ENCODE measurements at regions not wholly inside any gene's neighbourhood (a gene's known extent, or its start where the extent isn't known, plus 50 kb on each side); places are given as distances from the start of the nearest gene placed in this dataset.

DNA sequence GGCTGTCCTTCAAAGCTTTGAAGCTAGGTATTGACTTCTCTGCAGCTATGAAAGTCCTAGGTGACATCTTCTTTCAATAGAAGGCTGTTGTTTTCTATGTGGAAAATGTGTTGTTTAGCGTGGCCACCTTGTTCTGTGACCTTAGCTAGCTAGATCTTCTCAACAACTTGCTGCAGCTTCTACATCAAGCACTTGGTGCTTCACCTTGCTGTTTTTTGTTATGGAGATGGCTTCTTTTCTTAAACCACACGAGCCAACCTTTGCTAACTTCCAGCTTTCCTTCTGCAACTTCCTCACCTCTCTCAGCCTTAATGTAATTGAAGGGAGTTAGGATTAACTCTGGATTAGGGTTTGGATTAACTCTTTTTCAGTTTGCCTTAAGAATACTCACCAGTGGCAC, 128.6 kb upstream of the MMS22L start:
- no peak overlapping the region for H3K4me3 ChIP-seq (ENCODE audit: low read length in 2 of 2)
- no peaks in the 10 kb centered on the region for H3K9me3 ChIP-seq (ENCODE audit: control insufficient read depth in 2 of 2, low read length in 2 of 2)

DNA sequence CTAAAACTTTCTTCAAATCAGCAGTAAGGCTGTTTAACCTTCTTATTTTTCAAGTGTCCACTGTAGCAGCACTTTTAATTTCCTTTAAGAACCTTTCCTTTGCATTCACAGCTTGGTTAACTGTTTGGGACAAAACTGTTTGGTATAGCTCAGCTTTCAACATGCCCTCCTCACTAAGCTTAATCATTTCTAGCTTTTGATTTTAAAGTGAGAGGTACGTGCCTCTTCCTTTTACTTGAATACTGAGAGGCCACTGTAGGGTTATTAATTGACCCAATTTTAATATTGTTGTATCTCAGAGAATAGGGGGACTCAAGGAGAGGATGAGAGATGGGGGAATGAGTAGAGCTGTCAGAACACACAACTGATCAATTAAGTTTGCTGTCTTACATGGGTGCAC, 129.5 kb upstream of the MMS22L start:
- Histone ChIP-seq H3K9ac (ENCODE audit: low read depth in 1 of 2, low read length in 2 of 2) (no peak overlapping the region), H3K4me3 (ENCODE audit: low read length in 2 of 2) (no peak overlapping the region), H3K36me3 (ENCODE audit: control insufficient read depth in 2 of 2, insufficient read depth in 2 of 2, low read length in 2 of 2) (no peaks in the 10 kb centered on the region), H3K27me3 (ENCODE audit: control insufficient read depth in 2 of 2, insufficient read depth in 2 of 2, low read length in 2 of 2) (no peaks in the 10 kb centered on the region), H3K9me3 (ENCODE audit: control insufficient read depth in 2 of 2, low read length in 2 of 2) (no peaks in the 10 kb centered on the region), H3K27ac (ENCODE audit: low read depth in 2 of 2, low read length in 2 of 2) (no peak overlapping the region), H3K4me1 (ENCODE audit: control insufficient read depth in 2 of 2, insufficient read depth in 2 of 2, low read length in 2 of 2) (no peaks in the 10 kb centered on the region)

More for the DNA sequence above, 128.6 kb upstream of the MMS22L start:
- H3K36me3 ChIP-seq (ENCODE audit: control insufficient read depth in 2 of 2, insufficient read depth in 2 of 2, low read length in 2 of 2) = no peaks in the 10 kb centered on the region
- no peaks in the 10 kb centered on the region for H3K4me1 ChIP-seq (ENCODE audit: control insufficient read depth in 2 of 2, insufficient read depth in 2 of 2, low read length in 2 of 2)
- H3K27me3 ChIP-seq (ENCODE audit: control insufficient read depth in 2 of 2, insufficient read depth in 2 of 2, low read length in 2 of 2) = no peaks in the 10 kb centered on the region
- H3K27ac ChIP-seq (ENCODE audit: low read depth in 2 of 2, low read length in 2 of 2) = no peak overlapping the region
- H3K9ac ChIP-seq (ENCODE audit: low read depth in 1 of 2, low read length in 2 of 2) = no peak overlapping the region

DNA sequence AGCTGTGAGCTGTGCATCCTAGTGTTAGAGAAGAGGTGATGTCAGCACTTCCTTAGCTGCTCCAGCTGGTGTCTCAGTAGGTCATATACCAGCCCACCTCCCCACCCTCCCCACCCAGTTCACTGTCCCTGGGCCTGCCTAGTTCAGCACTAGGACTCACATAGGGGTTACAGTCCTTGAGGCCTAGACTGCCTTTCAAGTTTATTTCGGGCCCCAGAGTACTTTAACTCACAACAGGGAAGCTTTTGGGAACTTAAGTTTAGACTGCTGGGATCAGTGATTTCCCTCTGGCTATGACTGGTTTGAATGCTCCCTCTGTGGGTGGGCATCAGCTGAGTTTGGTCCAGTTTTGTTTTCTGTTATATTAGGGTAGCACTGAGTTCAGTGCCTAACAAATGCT, 139.2 kb upstream of the MMS22L start:
- Histone ChIP-seq H3K9ac (ENCODE audit: low read depth in 1 of 2, low read length in 2 of 2) (no peak overlapping the region), H3K36me3 (ENCODE audit: control insufficient read depth in 2 of 2, insufficient read depth in 2 of 2, low read length in 2 of 2) (no peaks in the 10 kb centered on the region), H3K27me3 (ENCODE audit: control insufficient read depth in 2 of 2, insufficient read depth in 2 of 2, low read length in 2 of 2) (no peaks in the 10 kb centered on the region), H3K4me1 (ENCODE audit: control insufficient read depth in 2 of 2, insufficient read depth in 2 of 2, low read length in 2 of 2) (no peaks in the 10 kb centered on the region), H3K9me3 (ENCODE audit: control insufficient read depth in 2 of 2, low read length in 2 of 2) (no peaks in the 10 kb centered on the region), H3K4me3 (ENCODE audit: low read length in 2 of 2) (no peak overlapping the region), H3K27ac (ENCODE audit: low read depth in 2 of 2, low read length in 2 of 2) (no peak overlapping the region)

DNA sequence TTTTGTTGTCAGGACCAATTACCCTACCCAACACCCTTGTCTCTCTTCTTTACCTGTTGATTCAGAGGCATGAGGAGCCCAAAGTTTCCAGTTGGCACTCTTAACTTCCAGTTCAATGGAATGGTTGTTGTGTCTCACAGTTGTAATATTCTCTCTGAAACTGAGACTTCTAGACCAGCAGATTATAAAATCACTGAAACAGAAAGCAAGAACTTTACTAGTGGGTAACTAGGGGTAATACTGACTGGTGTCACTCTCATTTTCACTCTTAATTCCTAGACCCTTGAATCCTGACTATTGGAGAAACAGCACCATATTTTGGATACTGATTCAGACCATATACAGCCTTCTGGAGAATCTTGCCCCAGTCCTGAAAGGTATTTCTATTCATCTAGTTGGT, 140.2 kb upstream of the MMS22L start:
- no peaks in the 10 kb centered on the region for H3K9me3 ChIP-seq (ENCODE audit: control insufficient read depth in 2 of 2, low read length in 2 of 2)
- H3K36me3 ChIP-seq (ENCODE audit: control insufficient read depth in 2 of 2, insufficient read depth in 2 of 2, low read length in 2 of 2) = no peaks in the 10 kb centered on the region
- H3K9ac ChIP-seq (ENCODE audit: low read depth in 1 of 2, low read length in 2 of 2) = no peak overlapping the region
- H3K4me3 ChIP-seq (ENCODE audit: low read length in 2 of 2) = no peak overlapping the region
- H3K27me3 ChIP-seq (ENCODE audit: control insufficient read depth in 2 of 2, insufficient read depth in 2 of 2, low read length in 2 of 2) = no peaks in the 10 kb centered on the region
- H3K27ac ChIP-seq (ENCODE audit: low read depth in 2 of 2, low read length in 2 of 2) = no peak overlapping the region
- H3K4me1 ChIP-seq (ENCODE audit: control insufficient read depth in 2 of 2, insufficient read depth in 2 of 2, low read length in 2 of 2) = no peaks in the 10 kb centered on the region

DNA sequence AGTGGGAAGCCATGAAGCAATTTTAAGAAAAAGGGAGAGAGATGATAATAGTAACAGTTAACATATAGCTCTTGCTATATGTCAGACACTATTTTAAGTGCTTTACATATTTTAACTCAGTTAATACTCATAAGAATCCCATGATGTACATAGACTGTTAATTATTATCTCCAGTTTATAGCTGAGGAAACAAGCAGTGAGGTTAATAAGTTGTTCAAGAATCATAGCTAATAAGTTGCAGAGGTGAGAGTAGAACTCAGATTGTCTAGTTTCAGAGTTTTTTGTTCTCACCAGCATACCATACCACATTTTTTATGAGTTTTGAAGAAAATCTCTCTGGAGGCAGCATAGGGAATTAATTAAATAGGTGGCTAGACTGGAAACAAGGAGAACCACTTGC, 144.6 kb upstream of the MMS22L start:
- H3K4me3 ChIP-seq (ENCODE audit: low read length in 2 of 2) = no peak overlapping the region
- H3K4me1 ChIP-seq (ENCODE audit: control insufficient read depth in 2 of 2, insufficient read depth in 2 of 2, low read length in 2 of 2) = no peaks in the 10 kb centered on the region
- no peak overlapping the region for H3K27ac ChIP-seq (ENCODE audit: low read depth in 2 of 2, low read length in 2 of 2)
- H3K27me3 ChIP-seq (ENCODE audit: control insufficient read depth in 2 of 2, insufficient read depth in 2 of 2, low read length in 2 of 2) = no peaks in the 10 kb centered on the region
- no peaks in the 10 kb centered on the region for H3K36me3 ChIP-seq (ENCODE audit: control insufficient read depth in 2 of 2, insufficient read depth in 2 of 2, low read length in 2 of 2)
- no peak overlapping the region for H3K9ac ChIP-seq (ENCODE audit: low read depth in 1 of 2, low read length in 2 of 2)
- H3K9me3 ChIP-seq (ENCODE audit: control insufficient read depth in 2 of 2, low read length in 2 of 2) = no peaks in the 10 kb centered on the region

DNA sequence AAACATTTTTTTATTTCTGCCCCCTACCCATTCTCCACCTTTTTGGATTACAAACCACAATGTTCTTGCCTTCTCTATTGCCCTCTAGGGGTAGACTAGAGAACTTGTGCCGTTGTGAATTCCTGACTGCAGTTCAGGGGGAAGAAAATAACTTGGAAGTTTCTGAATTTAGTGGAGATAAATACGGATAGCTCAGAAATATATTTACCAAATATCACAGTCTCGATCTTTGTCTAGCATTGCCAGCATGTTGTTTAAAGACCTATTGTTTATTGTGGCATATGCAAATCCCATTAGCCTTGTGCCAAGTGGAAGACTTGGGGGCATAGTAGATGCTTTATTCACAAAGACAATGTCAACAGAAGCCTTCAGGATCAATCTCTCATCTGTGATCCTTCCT, 154.1 kb upstream of the MMS22L start:
- Histone ChIP-seq H3K4me1 (ENCODE audit: control insufficient read depth in 2 of 2, insufficient read depth in 2 of 2, low read length in 2 of 2) (no peaks in the 10 kb centered on the region), H3K36me3 (ENCODE audit: control insufficient read depth in 2 of 2, insufficient read depth in 2 of 2, low read length in 2 of 2) (no peaks in the 10 kb centered on the region), H3K9ac (ENCODE audit: low read depth in 1 of 2, low read length in 2 of 2) (no peak overlapping the region), H3K9me3 (ENCODE audit: control insufficient read depth in 2 of 2, low read length in 2 of 2) (no peaks in the 10 kb centered on the region), H3K27me3 (ENCODE audit: control insufficient read depth in 2 of 2, insufficient read depth in 2 of 2, low read length in 2 of 2) (no peaks in the 10 kb centered on the region), H3K27ac (ENCODE audit: low read depth in 2 of 2, low read length in 2 of 2) (no peak overlapping the region), H3K4me3 (ENCODE audit: low read length in 2 of 2) (no peak overlapping the region)

DNA sequence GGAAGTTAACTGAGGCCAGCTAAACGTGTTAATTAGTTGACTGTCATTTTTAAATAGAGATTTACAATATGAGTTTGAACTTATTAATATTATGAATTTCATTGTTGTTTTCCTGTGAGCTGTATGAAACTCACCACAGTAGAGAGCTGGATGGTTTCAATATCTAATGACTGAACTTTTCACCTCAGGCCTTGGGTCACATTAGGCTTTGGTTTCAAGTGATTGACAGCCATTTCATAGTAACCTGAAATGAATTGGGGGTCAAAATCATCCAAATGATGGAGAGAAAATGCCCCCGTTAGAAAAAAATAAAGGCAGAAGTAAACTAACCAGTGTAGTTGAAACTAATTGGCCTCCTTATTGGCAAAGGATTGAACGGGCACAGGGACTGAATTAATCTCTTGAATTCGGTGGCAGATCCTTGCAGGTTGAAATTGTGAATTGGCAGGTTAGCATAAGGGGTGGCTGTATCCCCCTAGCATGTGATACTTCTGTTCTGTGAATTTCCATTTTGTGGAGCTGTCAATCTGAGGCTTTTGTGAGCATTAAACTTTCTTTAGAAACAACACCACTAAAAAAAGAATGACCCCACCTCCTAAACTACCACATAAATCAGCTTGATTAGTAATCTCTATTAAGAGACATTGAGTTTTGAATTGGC, 155.1 kb upstream of the MMS22L start:
- H3K36me3 ChIP-seq (ENCODE audit: control insufficient read depth in 2 of 2, insufficient read depth in 2 of 2, low read length in 2 of 2) = no peaks in the 10 kb centered on the region
- no peaks in the 10 kb centered on the region for H3K4me1 ChIP-seq (ENCODE audit: control insufficient read depth in 2 of 2, insufficient read depth in 2 of 2, low read length in 2 of 2)
- H3K9me3 ChIP-seq (ENCODE audit: control insufficient read depth in 2 of 2, low read length in 2 of 2) = no peaks in the 10 kb centered on the region
- H3K27me3 ChIP-seq (ENCODE audit: control insufficient read depth in 2 of 2, insufficient read depth in 2 of 2, low read length in 2 of 2) = no peaks in the 10 kb centered on the region
- H3K27ac ChIP-seq (ENCODE audit: low read depth in 2 of 2, low read length in 2 of 2) = no peak overlapping the region
- no peak overlapping the region for H3K9ac ChIP-seq (ENCODE audit: low read depth in 1 of 2, low read length in 2 of 2)
- no peak overlapping the region for H3K4me3 ChIP-seq (ENCODE audit: low read length in 2 of 2)

DNA sequence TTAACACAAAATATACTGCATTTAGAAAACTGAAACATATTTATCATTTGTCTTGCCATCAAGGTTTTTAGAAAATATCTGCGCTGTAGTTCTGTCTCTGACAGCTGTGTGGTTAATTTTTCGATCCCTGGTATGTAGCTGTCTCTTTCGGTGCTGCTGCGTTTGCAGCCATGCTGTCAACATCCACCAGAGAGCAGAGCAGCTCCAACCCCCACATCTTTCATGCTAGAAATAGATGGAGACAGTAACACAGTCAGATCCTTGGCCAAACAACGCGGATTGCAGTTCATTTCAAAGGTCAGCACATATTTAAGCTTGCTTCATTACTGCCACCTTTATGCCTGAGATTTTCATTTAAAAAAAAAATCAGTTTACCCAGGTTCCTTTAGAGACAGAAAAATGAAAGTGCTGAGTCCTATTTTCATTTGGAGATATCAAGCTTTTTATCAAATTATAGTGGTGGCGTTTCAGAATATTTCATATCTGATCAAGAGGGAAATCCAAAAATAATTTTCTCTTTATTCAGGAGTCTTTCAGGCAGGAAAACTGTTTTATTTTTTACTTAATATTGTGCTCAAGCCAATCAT, 157.7 kb upstream of the MMS22L start:
- H3K27ac ChIP-seq (ENCODE audit: low read depth in 2 of 2, low read length in 2 of 2) = no peak overlapping the region
- no peaks in the 10 kb centered on the region for H3K4me1 ChIP-seq (ENCODE audit: control insufficient read depth in 2 of 2, insufficient read depth in 2 of 2, low read length in 2 of 2)
- no peak overlapping the region for H3K9ac ChIP-seq (ENCODE audit: low read depth in 1 of 2, low read length in 2 of 2)
- H3K4me3 ChIP-seq (ENCODE audit: low read length in 2 of 2) = no peak overlapping the region
- no peaks in the 10 kb centered on the region for H3K9me3 ChIP-seq (ENCODE audit: control insufficient read depth in 2 of 2, low read length in 2 of 2)
- no peaks in the 10 kb centered on the region for H3K27me3 ChIP-seq (ENCODE audit: control insufficient read depth in 2 of 2, insufficient read depth in 2 of 2, low read length in 2 of 2)
- no peaks in the 10 kb centered on the region for H3K36me3 ChIP-seq (ENCODE audit: control insufficient read depth in 2 of 2, insufficient read depth in 2 of 2, low read length in 2 of 2)

DNA sequence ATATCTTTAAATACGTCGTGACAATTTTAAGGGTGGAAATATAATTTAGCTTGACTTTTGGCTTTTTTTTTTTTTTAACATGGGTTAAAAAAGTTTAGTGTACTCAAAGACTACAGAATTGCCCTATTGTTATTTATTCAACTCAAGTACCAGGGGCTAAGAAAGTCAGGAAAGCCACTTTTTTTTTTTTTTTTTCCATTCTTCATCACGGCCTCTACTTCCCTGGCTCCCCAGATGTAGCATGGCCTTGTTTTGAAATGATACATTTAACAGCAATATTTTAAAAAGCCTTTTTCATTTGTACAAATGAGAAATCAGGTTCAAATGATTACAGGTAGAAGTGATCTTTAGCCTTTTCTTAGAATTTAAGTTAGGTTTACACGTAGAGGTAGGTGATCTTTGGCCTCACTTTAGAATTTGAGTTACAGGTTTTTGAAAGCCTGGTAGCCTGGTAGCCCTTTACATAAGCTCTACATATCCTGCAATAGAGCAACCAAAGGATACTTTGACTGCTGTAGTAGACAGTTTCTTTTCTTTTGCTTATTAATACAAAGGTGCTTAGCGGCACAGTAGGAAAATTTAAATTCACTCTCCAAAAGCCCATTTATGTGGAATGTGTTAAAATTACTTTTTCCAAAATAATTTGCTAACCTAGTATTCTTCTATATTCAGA, 160.5 kb upstream of the MMS22L start:
- Histone ChIP-seq H3K36me3 (ENCODE audit: control insufficient read depth in 2 of 2, insufficient read depth in 2 of 2, low read length in 2 of 2) (no peaks in the 10 kb centered on the region), H3K27me3 (ENCODE audit: control insufficient read depth in 2 of 2, insufficient read depth in 2 of 2, low read length in 2 of 2) (no peaks in the 10 kb centered on the region), H3K9me3 (ENCODE audit: control insufficient read depth in 2 of 2, low read length in 2 of 2) (no peaks in the 10 kb centered on the region), H3K9ac (ENCODE audit: low read depth in 1 of 2, low read length in 2 of 2) (no peak overlapping the region), H3K4me3 (ENCODE audit: low read length in 2 of 2) (no peak overlapping the region), H3K27ac (ENCODE audit: low read depth in 2 of 2, low read length in 2 of 2) (no peak overlapping the region), H3K4me1 (ENCODE audit: control insufficient read depth in 2 of 2, insufficient read depth in 2 of 2, low read length in 2 of 2) (no peaks in the 10 kb centered on the region)

DNA sequence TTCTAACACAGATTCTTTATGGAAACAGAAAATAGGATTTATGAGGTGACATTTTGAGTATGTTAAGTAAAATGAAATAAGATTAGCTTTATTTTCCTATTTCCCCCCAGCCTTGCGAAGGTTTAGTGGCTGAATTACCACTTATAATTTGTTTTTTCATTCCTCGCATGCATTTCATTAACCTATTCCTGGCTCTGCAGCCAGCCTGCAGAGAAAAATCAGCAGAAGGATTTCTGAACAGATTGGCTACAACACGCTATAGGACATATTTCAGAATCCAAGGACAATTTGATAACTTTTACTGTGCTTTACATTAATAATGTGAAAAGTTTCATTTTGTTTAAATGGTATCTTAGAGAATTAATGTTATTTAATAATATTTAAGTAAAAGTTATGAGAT, 162.4 kb upstream of the MMS22L start:
- no peaks in the 10 kb centered on the region for H3K4me1 ChIP-seq (ENCODE audit: control insufficient read depth in 2 of 2, insufficient read depth in 2 of 2, low read length in 2 of 2)
- H3K4me3 ChIP-seq (ENCODE audit: low read length in 2 of 2) = no peak overlapping the region
- no peak overlapping the region for H3K27ac ChIP-seq (ENCODE audit: low read depth in 2 of 2, low read length in 2 of 2)
- no peak overlapping the region for H3K9ac ChIP-seq (ENCODE audit: low read depth in 1 of 2, low read length in 2 of 2)
- H3K36me3 ChIP-seq (ENCODE audit: control insufficient read depth in 2 of 2, insufficient read depth in 2 of 2, low read length in 2 of 2) = no peaks in the 10 kb centered on the region
- no peaks in the 10 kb centered on the region for H3K9me3 ChIP-seq (ENCODE audit: control insufficient read depth in 2 of 2, low read length in 2 of 2)
- no peaks in the 10 kb centered on the region for H3K27me3 ChIP-seq (ENCODE audit: control insufficient read depth in 2 of 2, insufficient read depth in 2 of 2, low read length in 2 of 2)

Data from mucosa of rectum (tissue), 2 donors.